AG08395 (cell line): ENCODE measurements at regions not wholly inside any gene's neighbourhood (a gene's known extent, or its start where the extent isn't known, plus 50 kb on each side); places are given as distances from the start of the nearest gene placed in this dataset.
"Not testable (repeated sequence)": the region's sequence is repeated elsewhere in the genome, so short reads cannot be mapped to it uniquely, and the experiment has no call there.

ENCODE experiments used
- DNase-seq: peaks from one replicate; pipeline ENCODE4 v3.0.0; 2012; ENCODE audit warnings: mixed read lengths, low spot score

GRCh38 chr7:23887660-23888059 lies 177.6 kb downstream of the STK31 start:
- no peak for DNase-seq

- no peak for DNase-seq
These were observed 178.9 kb downstream of the STK31 start for GRCh38 chr7:23888958-23889357.

GRCh38 chr7:23889566-23889965 lies 179.5 kb downstream of the STK31 start:
- no peak for DNase-seq

- DNase-seq = no peak
These were observed 182.0 kb downstream of the STK31 start for GRCh38 chr7:23892019-23892418.

GRCh38 chr7:23893176-23893941 lies 183.3 kb downstream of the STK31 start:
- DNase-seq = no peak

- no peak for DNase-seq
These were observed 184.2 kb downstream of the STK31 start for GRCh38 chr7:23893942-23894891.

- DNase-seq = no peak
These were observed 185.0 kb downstream of the STK31 start for GRCh38 chr7:23894892-23895569.

- DNase-seq = no peak
These were observed 185.7 kb downstream of the STK31 start for GRCh38 chr7:23895666-23896096.

- DNase-seq = no peak
These were observed 188.6 kb downstream of the STK31 start for GRCh38 chr7:23898619-23899018.

- DNase-seq = not testable (repeated sequence)
These were observed 194.9 kb downstream of the STK31 start for GRCh38 chr7:23904901-23905300.

GRCh38 chr7:23907012-23907411 lies 197.0 kb downstream of the STK31 start:
- no peak for DNase-seq

GRCh38 chr7:23909426-23909825 lies 199.4 kb downstream of the STK31 start:
- DNase-seq = no peak

- no peak for DNase-seq
These were observed 202.0 kb downstream of the STK31 start for GRCh38 chr7:23912065-23912464.

- no peak for DNase-seq
These were observed 203.0 kb downstream of the STK31 start for GRCh38 chr7:23913016-23913415.

GRCh38 chr7:23915236-23915635 lies 205.2 kb downstream of the STK31 start:
- no peak for DNase-seq

GRCh38 chr7:23918286-23918685 lies 208.3 kb downstream of the STK31 start:
- DNase-seq = no peak

- no peak for DNase-seq
These were observed 208.8 kb downstream of the STK31 start for GRCh38 chr7:23918856-23919255.

- no peak for DNase-seq
These were observed 215.1 kb downstream of the STK31 start for GRCh38 chr7:23925088-23925487.

GRCh38 chr7:23927709-23928417 lies 217.8 kb downstream of the STK31 start:
- DNase-seq = no peak

- no peak for DNase-seq
These were observed 218.4 kb downstream of the STK31 start for GRCh38 chr7:23928418-23928775.

- DNase-seq = no peak
These were observed 220.3 kb downstream of the STK31 start for GRCh38 chr7:23930312-23930711.

- no peak for DNase-seq
These were observed 221.6 kb downstream of the STK31 start for GRCh38 chr7:23931633-23932032.
